Esophagus muscularis mucosa (tissue), 4 donors: ENCODE measurements at regions not wholly inside any gene's neighbourhood (a gene's known extent, or its start where the extent isn't known, plus 50 kb on each side); places are given as distances from the start of the nearest gene placed in this dataset.

Experiments used
- CTCF ChIP-seq, 3 experiments: fragments of 200-600 bp in 2 of 3; fragments of 450-650 bp in 1 of 3; sonication (generic) in 2 of 3; IDR thresholded peaks; one replicate each; pipeline ENCODE4 v1.5.1; 2017 to 2019; ENCODE audit warnings: antibody characterized with exemption in 3 of 3, mild to moderate bottlenecking in 2 of 3, moderate library complexity in 1 of 3
- EP300 ChIP-seq: sonication (generic); formaldehyde crosslinking; IDR thresholded peaks from one replicate; pipeline ENCODE4 v1.6.1; 2017; ENCODE audit warnings: antibody characterized with exemption
- POLR2A ChIP-seq: fragments of 450-650 bp; IDR thresholded peaks from one replicate; pipeline ENCODE4 v1.6.1; 2017; ENCODE audit warnings: antibody characterized with exemption, moderate library complexity, mild to moderate bottlenecking, low read depth
- POLR2AphosphoS5 ChIP-seq, 2 donors: sonication (generic); formaldehyde crosslinking; IDR thresholded peaks; one replicate each; pipeline ENCODE4 v1.6.1; 2017; ENCODE audit warnings: antibody characterized with exemption in 2 of 2

- TF ChIP-seq CTCF (IDR thresholded peaks at IDR 0.05), result no peak
- TF ChIP-seq POLR2A, result no peak
- TF ChIP-seq EP300, result no peak
- no peak for TF ChIP-seq POLR2AphosphoS5 (IDR thresholded peaks at IDR 0.05)
These were observed 83.1 kb upstream of the SLC5A12 start for GRCh38 chr11:26805001-26805400.
